Hepatocyte (in vitro differentiated cells): ENCODE measurements at regions not wholly inside any gene's neighbourhood (a gene's known extent, or its start where the extent isn't known, plus 50 kb on each side); places are given as distances from the start of the nearest gene placed in this dataset.

ENCODE experiments used
- DNase-seq: peaks from one replicate; pipeline ENCODE4 v3.0.0-alpha.2; 2016; ENCODE audit warnings: low spot score
- H2AFZ ChIP-seq: fragments of 200-600 bp; sonication (generic); 2 replicates; pipeline ENCODE4 v1.6.0; 2016; ENCODE audit warnings: antibody characterized with exemption, mild to moderate bottlenecking
- H3K27ac ChIP-seq: fragments of 200-600 bp; sonication (generic); 2 replicates; pipeline ENCODE4 v1.5.1; 2016; ENCODE audit warnings: mild to moderate bottlenecking
- H3K27me3 ChIP-seq: fragments of 200-600 bp; sonication (generic); 2 replicates; pipeline ENCODE4 v1.6.1; 2016
- H3K36me3 ChIP-seq: fragments of 200-600 bp; sonication (generic); replicated peaks from 2 replicates; pipeline ENCODE4 v1.5.1; 2016; ENCODE audit warnings: low read depth; ENCODE audit not compliant: insufficient read depth
- H3K4me1 ChIP-seq: fragments of 200-600 bp; sonication (generic); 2 replicates; pipeline ENCODE4 v1.5.1; 2016; ENCODE audit warnings: mild to moderate bottlenecking, moderate library complexity; ENCODE audit not compliant: insufficient read depth
- H3K4me2 ChIP-seq: fragments of 200-600 bp; sonication (generic); 2 replicates; pipeline ENCODE4 v1.6.0; 2016
- H3K4me3 ChIP-seq: fragments of 200-600 bp; sonication (generic); 2 replicates; pipeline ENCODE4 v1.5.1; 2016; ENCODE audit warnings: mild to moderate bottlenecking
- H3K79me2 ChIP-seq: fragments of 200-600 bp; sonication (generic); 2 replicates; pipeline ENCODE4 v1.6.0; 2017; ENCODE audit warnings: mild to moderate bottlenecking
- H3K9me2 ChIP-seq: fragments of 200-600 bp; sonication (generic); replicated peaks from 2 replicates; pipeline ENCODE4 v1.6.0; 2017; ENCODE audit warnings: mild to moderate bottlenecking; ENCODE audit not compliant: insufficient read depth
- H3K9me3 ChIP-seq: fragments of 200-600 bp; sonication (generic); 2 replicates; pipeline ENCODE4 v1.5.1; 2016; ENCODE audit warnings: low read depth, mild to moderate bottlenecking
- H4K20me1 ChIP-seq: fragments of 200-600 bp; sonication (generic); 2 replicates; pipeline ENCODE4 v1.6.0; 2016; ENCODE audit warnings: mild to moderate bottlenecking; ENCODE audit not compliant: insufficient read depth, poor library complexity, severe bottlenecking
- CTCF ChIP-seq: fragments of 200-600 bp; sonication (generic); IDR thresholded peaks from 2 replicates; pipeline ENCODE4 v1.5.1; 2016; ENCODE audit warnings: antibody characterized with exemption, mild to moderate bottlenecking; ENCODE audit not compliant: poor library complexity
- EZH2 ChIP-seq: fragments of 200-600 bp; sonication (generic); IDR thresholded peaks from 2 replicates; pipeline ENCODE4 v1.6.1; 2016; ENCODE audit warnings: antibody characterized with exemption, mild to moderate bottlenecking, borderline replicate concordance
- EZH2phosphoT487 ChIP-seq: fragments of 200-600 bp; sonication (generic); IDR thresholded peaks from one replicate; pipeline ENCODE4 v1.6.1; 2018; ENCODE audit warnings: antibody characterized with exemption, mild to moderate bottlenecking, low read depth, moderate library complexity; ENCODE audit not compliant: unreplicated experiment, severe bottlenecking
- WGBS: methylation state at CpG from one replicate; pipeline ENCODE4 v1.1.6; 2016; ENCODE audit warnings: low lambda C conversion rate; ENCODE audit errors: missing lambda C conversion rate; 5-methylcytosine and 5-hydroxymethylcytosine counted together

DNA sequence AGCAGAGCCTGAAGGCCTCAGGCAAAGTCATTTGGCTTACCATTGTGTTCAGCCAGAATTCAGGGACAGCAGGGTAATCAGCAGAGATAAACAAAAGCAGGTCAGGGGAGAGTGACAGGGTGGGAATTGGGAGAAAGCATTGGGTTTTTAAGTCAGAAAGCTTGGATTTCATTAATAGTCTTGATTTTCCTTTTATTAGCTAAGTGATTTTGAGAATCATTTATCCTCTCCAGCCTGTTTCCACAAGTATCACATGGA lies 410.1 kb downstream of the HNRNPD start:
- Histone ChIP-seq H3K4me3 (no peak overlapping the region), H2AFZ (no peak overlapping the region), H3K9me2 (no peaks in the 10 kb centered on the region), H3K36me3 (no peaks in the 10 kb centered on the region), H3K4me1 (peaks cover 8% of the 10 kb centered on the region), H3K9me3 (no peaks in the 10 kb centered on the region), H4K20me1 (no peaks in the 10 kb centered on the region), H3K79me2 (peaks cover 2% of the 10 kb centered on the region), H3K27me3 (no peaks in the 10 kb centered on the region), H3K4me2 (no peak overlapping the region), H3K27ac (no peak overlapping the region)
- no peak for DNase-seq
- TF ChIP-seq EZH2 (no peak), CTCF (no peak), EZH2phosphoT487 (no peak)

DNA sequence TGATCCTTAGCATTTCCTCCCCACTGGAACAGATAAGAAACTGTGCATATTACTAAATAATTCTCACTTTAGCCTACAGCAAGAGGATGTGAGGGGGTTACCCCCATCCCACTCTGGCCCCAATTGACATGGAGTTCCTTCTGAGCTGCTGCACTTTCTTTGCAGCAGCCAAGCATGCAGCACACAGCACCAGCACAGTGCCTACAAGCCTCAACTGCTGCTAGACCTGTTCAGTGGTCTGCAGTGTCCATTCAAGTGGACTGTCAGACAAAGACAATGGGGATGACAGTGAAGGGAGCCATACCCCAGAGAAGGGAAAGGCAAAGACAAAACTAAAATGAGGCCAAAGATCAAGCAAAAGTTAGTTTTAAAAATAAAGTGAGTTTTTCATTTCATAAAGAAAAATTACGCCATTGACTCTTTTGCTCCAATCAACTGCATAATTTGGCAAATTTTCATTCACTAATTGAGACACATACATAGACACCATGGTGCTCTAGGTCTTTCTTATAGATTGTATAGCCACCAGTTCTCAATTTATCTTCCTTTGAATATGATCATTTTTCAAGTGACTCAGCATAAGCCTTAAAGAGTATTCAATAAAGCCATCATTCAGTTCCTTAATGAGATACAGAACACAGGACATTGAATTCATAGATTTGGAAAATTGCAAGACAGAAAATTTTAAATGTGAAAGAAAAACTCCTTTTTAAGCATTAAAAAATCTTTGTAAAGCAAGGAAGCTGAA lies 410.6 kb downstream of the HNRNPD start:
- no peak for DNase-seq
- Histone ChIP-seq H3K36me3 (no peaks in the 10 kb centered on the region), H2AFZ (no peak overlapping the region), H3K79me2 (peaks cover 4% of the 10 kb centered on the region), H3K4me1 (peaks cover 8% of the 10 kb centered on the region), H4K20me1 (no peaks in the 10 kb centered on the region), H3K9me3 (no peaks in the 10 kb centered on the region), H3K27me3 (no peaks in the 10 kb centered on the region), H3K27ac (no peak overlapping the region), H3K4me3 (no peak overlapping the region), H3K4me2 (no peak overlapping the region), H3K9me2 (no peaks in the 10 kb centered on the region)
- WGBS = 93% methylated on average over 1 of the region's 1 CpG
- TF ChIP-seq EZH2phosphoT487 (no peak), CTCF (no peak), EZH2 (no peak)

DNA sequence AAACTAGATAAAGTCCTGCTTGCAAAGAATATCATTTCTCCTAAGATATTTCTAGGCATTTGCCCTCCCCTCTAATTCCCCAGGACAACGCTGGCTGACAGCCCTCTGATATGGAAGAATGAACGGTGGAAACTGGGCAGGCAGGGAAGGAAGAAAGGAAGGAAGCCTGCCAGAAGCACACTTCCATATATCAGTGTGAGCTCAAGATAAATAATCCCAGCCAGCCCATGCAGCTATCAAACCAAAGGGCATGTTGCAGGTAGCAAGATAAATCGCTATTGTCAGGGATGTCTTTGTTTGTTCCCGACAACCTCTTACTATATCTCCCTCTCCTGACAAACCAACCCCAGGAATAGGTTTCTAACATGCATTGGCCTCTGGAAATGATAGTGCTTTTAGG lies 412.8 kb downstream of the HNRNPD start:
- Histone ChIP-seq H3K36me3 (no peaks in the 10 kb centered on the region), H3K9me3 (no peaks in the 10 kb centered on the region), H3K9me2 (no peaks in the 10 kb centered on the region), H3K27ac (peak overlapping the region; percentile 31), H3K79me2 (peaks cover 3% of the 10 kb centered on the region), H2AFZ (no peak overlapping the region), H3K4me1 (peaks cover 8% of the 10 kb centered on the region), H3K27me3 (no peaks in the 10 kb centered on the region), H3K4me3 (no peak overlapping the region), H3K4me2 (peak overlapping the region; percentile 34), H4K20me1 (no peaks in the 10 kb centered on the region)
- no peak for DNase-seq
- 41% methylated on average over 4 of the region's 4 CpGs for WGBS
- TF ChIP-seq EZH2phosphoT487 (no peak), CTCF (no peak), EZH2 (no peak)

DNA sequence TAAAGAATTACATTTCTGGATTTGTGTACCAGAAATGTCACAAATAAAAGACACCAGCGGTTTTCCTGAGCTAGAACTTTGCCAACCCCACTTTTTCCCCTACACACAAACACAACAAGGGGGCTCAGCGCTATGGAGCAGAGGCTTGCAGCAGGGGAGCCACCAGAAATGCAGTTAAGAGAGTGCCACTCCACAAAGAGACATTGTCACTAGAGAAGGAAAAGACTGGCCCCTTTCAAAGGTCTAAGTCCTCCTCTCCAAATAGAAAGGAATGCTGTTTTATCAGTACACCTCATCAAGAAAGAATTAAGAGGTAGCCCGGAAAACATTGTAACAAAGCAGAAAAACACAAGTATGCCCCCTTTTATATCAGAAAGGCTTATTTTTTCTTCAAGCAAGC lies 419.5 kb downstream of the HNRNPD start:
- peak overlapping the region; percentile 90 for H3K27ac ChIP-seq
- no peaks in the 10 kb centered on the region for H3K36me3 ChIP-seq
- H3K27me3 ChIP-seq = no peaks in the 10 kb centered on the region
- H3K9me2 ChIP-seq = no peaks in the 10 kb centered on the region
- H3K4me2 ChIP-seq = peak overlapping the region; percentile 63
- peak; percentile 19 for DNase-seq
- H3K79me2 ChIP-seq = peaks cover 3% of the 10 kb centered on the region
- no peaks in the 10 kb centered on the region for H3K9me3 ChIP-seq
- WGBS = 60% methylated on average over 3 of the region's 3 CpGs
- H3K4me1 ChIP-seq = peaks cover 36% of the 10 kb centered on the region
- H4K20me1 ChIP-seq = no peaks in the 10 kb centered on the region
- no peak overlapping the region for H3K4me3 ChIP-seq
- H2AFZ ChIP-seq = peak overlapping the region; percentile 2
- TF ChIP-seq CTCF (no peak), EZH2 (no peak), EZH2phosphoT487 (no peak)
